ENCODE measurements at regions not wholly inside any gene's neighbourhood (a gene's known extent, or its start where the extent isn't known, plus 50 kb on each side); places are given as distances from the start of the nearest gene placed in this dataset.

- H3K9ac ChIP-seq (ENCODE audit: low read depth in 1 of 2, low read length in 2 of 2): no peak overlapping the region
- H3K4me1 ChIP-seq (ENCODE audit: control insufficient read depth in 4 of 4, insufficient read depth in 4 of 4, low read length in 3 of 4): no peaks in the 10 kb centered on the region
- H3K36me3 ChIP-seq (ENCODE audit: control insufficient read depth in 4 of 4, insufficient read depth in 3 of 4, low read depth in 1 of 4, low read length in 3 of 4): no peaks in the 10 kb centered on the region
- TF ChIP-seq HNF4G (IDR thresholded peaks at IDR 0.05) (no peak), EGR1 (IDR thresholded peaks at IDR 0.05; ENCODE audit: low read depth in 2 of 2) (no peak), FOXA2 (IDR thresholded peaks at IDR 0.05) (no peak), JUND (IDR thresholded peaks at IDR 0.05) (no peak), RXRA (IDR thresholded peaks at IDR 0.05) (no peak), HNF4A (conservative IDR thresholded peaks at IDR 0.05) (no peak), FOXA1 (IDR thresholded peaks at IDR 0.05) (no peak), SP1 (IDR thresholded peaks at IDR 0.05) (no peak), REST (IDR thresholded peaks at IDR 0.05) (no peak), NR2F2 (IDR thresholded peaks at IDR 0.05) (no peak), YY1 (IDR thresholded peaks at IDR 0.05) (no peak)
- TF ChIP-seq, protein P1, sequence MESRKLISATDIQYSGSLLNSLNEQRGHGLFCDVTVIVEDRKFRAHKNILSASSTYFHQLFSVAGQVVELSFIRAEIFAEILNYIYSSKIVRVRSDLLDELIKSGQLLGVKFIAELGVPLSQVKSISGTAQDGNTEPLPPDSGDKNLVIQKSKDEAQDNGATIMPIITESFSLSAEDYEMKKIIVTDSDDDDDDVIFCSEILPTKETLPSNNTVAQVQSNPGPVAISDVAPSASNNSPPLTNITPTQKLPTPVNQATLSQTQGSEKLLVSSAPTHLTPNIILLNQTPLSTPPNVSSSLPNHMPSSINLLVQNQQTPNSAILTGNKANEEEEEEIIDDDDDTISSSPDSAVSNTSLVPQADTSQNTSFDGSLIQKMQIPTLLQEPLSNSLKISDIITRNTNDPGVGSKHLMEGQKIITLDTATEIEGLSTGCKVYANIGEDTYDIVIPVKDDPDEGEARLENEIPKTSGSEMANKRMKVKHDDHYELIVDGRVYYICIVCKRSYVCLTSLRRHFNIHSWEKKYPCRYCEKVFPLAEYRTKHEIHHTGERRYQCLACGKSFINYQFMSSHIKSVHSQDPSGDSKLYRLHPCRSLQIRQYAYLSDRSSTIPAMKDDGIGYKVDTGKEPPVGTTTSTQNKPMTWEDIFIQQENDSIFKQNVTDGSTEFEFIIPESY (IDR thresholded peaks at IDR 0.05): no peak
- TF ChIP-seq, protein P2, sequence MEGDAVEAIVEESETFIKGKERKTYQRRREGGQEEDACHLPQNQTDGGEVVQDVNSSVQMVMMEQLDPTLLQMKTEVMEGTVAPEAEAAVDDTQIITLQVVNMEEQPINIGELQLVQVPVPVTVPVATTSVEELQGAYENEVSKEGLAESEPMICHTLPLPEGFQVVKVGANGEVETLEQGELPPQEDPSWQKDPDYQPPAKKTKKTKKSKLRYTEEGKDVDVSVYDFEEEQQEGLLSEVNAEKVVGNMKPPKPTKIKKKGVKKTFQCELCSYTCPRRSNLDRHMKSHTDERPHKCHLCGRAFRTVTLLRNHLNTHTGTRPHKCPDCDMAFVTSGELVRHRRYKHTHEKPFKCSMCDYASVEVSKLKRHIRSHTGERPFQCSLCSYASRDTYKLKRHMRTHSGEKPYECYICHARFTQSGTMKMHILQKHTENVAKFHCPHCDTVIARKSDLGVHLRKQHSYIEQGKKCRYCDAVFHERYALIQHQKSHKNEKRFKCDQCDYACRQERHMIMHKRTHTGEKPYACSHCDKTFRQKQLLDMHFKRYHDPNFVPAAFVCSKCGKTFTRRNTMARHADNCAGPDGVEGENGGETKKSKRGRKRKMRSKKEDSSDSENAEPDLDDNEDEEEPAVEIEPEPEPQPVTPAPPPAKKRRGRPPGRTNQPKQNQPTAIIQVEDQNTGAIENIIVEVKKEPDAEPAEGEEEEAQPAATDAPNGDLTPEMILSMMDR (IDR thresholded peaks at IDR 0.05; ENCODE audit: low read depth, low read length, missing input control): no peak
- no peak overlapping the region for H3K4me3 ChIP-seq (ENCODE audit: low read depth in 1 of 3, low read length in 3 of 3)
- H3K27ac ChIP-seq (ENCODE audit: low read depth in 1 of 2, low read length in 2 of 2): no peak overlapping the region
- no peak for DNase-seq (ENCODE audit: low spot score)
- 85% methylated on average over 9 of the region's 9 CpGs for WGBS
- peaks cover 0 to 2% (median 0%) of the 10 kb centered on the region in 4 donors for H3K27me3 ChIP-seq (ENCODE audit: control insufficient read depth in 4 of 4, insufficient read depth in 4 of 4, low read length in 3 of 4)
- no peaks in the 10 kb centered on the region for H3K9me3 ChIP-seq (ENCODE audit: control insufficient read depth in 4 of 4, low read length in 3 of 4)
These were observed 59.4 kb upstream of the SIX2 start for GRCh38 chr2:45068571-45069140.

DNA sequence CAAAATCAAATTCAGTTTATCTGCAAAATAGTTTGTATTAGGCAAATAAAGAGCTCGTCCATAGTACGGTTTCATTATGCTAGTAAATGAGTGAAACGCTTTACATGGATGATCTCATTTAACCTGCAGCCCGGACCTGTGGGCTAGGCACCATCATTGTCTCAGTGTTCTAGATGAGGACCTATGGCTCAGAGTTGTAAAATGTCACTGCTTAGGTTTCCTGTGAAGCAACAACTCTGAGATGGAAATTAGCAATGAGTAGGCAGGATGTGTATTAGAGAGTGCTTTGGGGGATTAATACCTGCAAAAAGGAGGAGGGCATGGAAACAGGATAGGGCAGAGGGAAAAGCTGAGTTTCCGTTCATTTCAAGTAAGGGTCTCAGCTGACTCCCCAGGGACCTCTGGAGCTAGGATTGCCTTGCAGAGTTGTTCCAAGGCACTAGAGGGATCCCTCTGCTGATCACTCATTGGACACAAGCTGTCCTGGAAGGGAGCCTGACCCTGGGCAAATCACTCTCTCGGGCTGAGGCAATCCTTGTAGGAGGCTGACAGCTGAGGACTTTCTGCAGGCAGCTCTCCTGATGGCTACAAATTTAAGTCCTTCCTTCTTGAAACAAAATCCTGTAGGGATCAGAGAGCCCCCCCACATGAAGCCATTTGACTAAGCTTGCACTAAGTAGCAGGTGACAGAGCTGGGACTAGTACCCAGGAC lies 58.8 kb upstream of the SIX2 start:
- Histone ChIP-seq H3K9me3 (ENCODE audit: control insufficient read depth in 4 of 4, low read length in 3 of 4) (no peaks in the 10 kb centered on the region), H3K9ac (ENCODE audit: low read depth in 1 of 2, low read length in 2 of 2) (no peak overlapping the region), H3K4me1 (ENCODE audit: control insufficient read depth in 4 of 4, insufficient read depth in 4 of 4, low read length in 3 of 4) (no peaks in the 10 kb centered on the region), H3K27ac (ENCODE audit: low read depth in 1 of 2, low read length in 2 of 2) (no peak overlapping the region), H3K27me3 (ENCODE audit: control insufficient read depth in 4 of 4, insufficient read depth in 4 of 4, low read length in 3 of 4) (no peaks in the 10 kb centered on the region), H3K36me3 (ENCODE audit: control insufficient read depth in 4 of 4, insufficient read depth in 3 of 4, low read depth in 1 of 4, low read length in 3 of 4) (no peaks in the 10 kb centered on the region), H3K4me3 (ENCODE audit: low read depth in 1 of 3, low read length in 3 of 3) (no peak overlapping the region)
- 78% methylated on average over 6 of the region's 6 CpGs for WGBS
- DNase-seq (ENCODE audit: low spot score): no peak
- TF ChIP-seq HNF4A (conservative IDR thresholded peaks at IDR 0.05): no peak
- TF ChIP-seq TAF1 (conservative IDR thresholded peaks at IDR 0.05): no peak
- no peak for TF ChIP-seq GABPA (IDR thresholded peaks at IDR 0.05 in 1 of 2, conservative IDR thresholded peaks at IDR 0.05 in 1 of 2)
- TF ChIP-seq MAX (IDR thresholded peaks at IDR 0.05): no peak
- TF ChIP-seq, protein P3, sequence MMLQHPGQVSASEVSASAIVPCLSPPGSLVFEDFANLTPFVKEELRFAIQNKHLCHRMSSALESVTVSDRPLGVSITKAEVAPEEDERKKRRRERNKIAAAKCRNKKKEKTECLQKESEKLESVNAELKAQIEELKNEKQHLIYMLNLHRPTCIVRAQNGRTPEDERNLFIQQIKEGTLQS (IDR thresholded peaks at IDR 0.05): no peak
- TF ChIP-seq SP1 (IDR thresholded peaks at IDR 0.05): no peak
- no peak for TF ChIP-seq YY1 (IDR thresholded peaks at IDR 0.05)
- TF ChIP-seq JUND (IDR thresholded peaks at IDR 0.05): no peak
- TF ChIP-seq FOXA2 (IDR thresholded peaks at IDR 0.05): no peak
- no peak for TF ChIP-seq FOXA1 (IDR thresholded peaks at IDR 0.05)
- no peak for TF ChIP-seq EGR1 (IDR thresholded peaks at IDR 0.05; ENCODE audit: low read depth in 2 of 2)
- TF ChIP-seq RAD21 (IDR thresholded peaks at IDR 0.05): no peak
- no peak for TF ChIP-seq HNF4G (IDR thresholded peaks at IDR 0.05)
- no peak for TF ChIP-seq RXRA (IDR thresholded peaks at IDR 0.05)
- TF ChIP-seq REST (IDR thresholded peaks at IDR 0.05): no peak
- no peak for TF ChIP-seq NR2F2 (IDR thresholded peaks at IDR 0.05)
